WTC11 (cell line): ENCODE measurements at regions not wholly inside any gene's neighbourhood (a gene's known extent, or its start where the extent isn't known, plus 50 kb on each side); places are given as distances from the start of the nearest gene placed in this dataset.

Experiments
- ETV6 ChIP-seq: sonication (generic); formaldehyde crosslinking; IDR thresholded peaks from 2 replicates; pipeline ENCODE4 v1.8.1; 2022; ENCODE audit warnings: mild to moderate bottlenecking, missing genetic modification reagents
- IRF2 ChIP-seq: sonication (generic); formaldehyde crosslinking; IDR thresholded peaks from 2 replicates; pipeline ENCODE4 v1.8.0; 2022; ENCODE audit warnings: low read depth, missing genetic modification reagents, borderline replicate concordance
- MYBL2 ChIP-seq: sonication (generic); formaldehyde crosslinking; IDR thresholded peaks from 2 replicates; pipeline ENCODE4 v1.8.1; 2023; ENCODE audit warnings: mild to moderate bottlenecking, moderate library complexity, missing genetic modification reagents
- TEAD4 ChIP-seq: sonication (generic); formaldehyde crosslinking; IDR thresholded peaks from 2 replicates; pipeline ENCODE4 v1.8.0; 2022; ENCODE audit warnings: mild to moderate bottlenecking, missing genetic modification reagents
- TF ChIP-seq, protein P1 (sequence below): sonication (generic); formaldehyde crosslinking; IDR thresholded peaks from 2 replicates; pipeline ENCODE4 v1.8.1; 2023; ENCODE audit warnings: mild to moderate bottlenecking, missing genetic modification reagents, borderline replicate concordance
- TF ChIP-seq, protein P2 (sequence below): fragments of 200-600 bp; IDR thresholded peaks from 2 replicates; pipeline ENCODE4 v1.8.0; 2022; ENCODE audit warnings: antibody characterized with exemption
- TF ChIP-seq, protein P3 (sequence below): fragments of 250-450 bp; sonication (Bioruptor Pico); IDR thresholded peaks from 2 replicates; pipeline ENCODE4 v2.1.2; 2022; ENCODE audit warnings: mild to moderate bottlenecking, moderate library complexity
- TF ChIP-seq, protein P4 (sequence below): sonication (generic); formaldehyde crosslinking; conservative IDR thresholded peaks from 2 replicates; pipeline ENCODE4 v1.8.1; 2023; ENCODE audit warnings: mild to moderate bottlenecking, low read depth, missing genetic modification reagents, moderate library complexity
- TF ChIP-seq, protein P5 (sequence below): sonication (generic); formaldehyde crosslinking; IDR thresholded peaks from 2 replicates; pipeline ENCODE4 v1.8.1; 2023; ENCODE audit warnings: mild to moderate bottlenecking, missing genetic modification reagents, moderate library complexity

DNA sequence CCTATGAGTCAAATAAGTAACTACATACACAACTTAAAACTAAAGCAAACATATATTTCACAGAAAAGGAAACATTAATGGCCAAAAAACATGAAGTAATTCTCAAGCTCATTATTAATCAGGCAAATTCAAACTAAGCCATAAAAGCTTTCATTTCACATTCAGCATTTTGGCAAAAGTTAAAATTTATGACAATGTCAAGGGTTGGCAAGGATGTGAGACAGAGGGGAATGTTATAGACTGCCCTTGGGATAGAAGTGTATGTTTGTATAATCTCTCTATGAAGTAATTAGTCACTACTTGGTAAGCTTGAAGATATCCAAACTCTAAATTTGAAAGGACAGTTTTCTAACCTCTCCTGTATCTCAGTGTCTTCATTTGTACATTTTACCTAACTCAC is 539.4 kb downstream of the RIT2 start:
- TF ChIP-seq ETV6 (CRISPR knock-in tag) (no peak), MYBL2 (CRISPR knock-in tag) (no peak), TEAD4 (CRISPR knock-in tag) (no peak), IRF2 (no peak)
- TF ChIP-seq, protein P1, sequence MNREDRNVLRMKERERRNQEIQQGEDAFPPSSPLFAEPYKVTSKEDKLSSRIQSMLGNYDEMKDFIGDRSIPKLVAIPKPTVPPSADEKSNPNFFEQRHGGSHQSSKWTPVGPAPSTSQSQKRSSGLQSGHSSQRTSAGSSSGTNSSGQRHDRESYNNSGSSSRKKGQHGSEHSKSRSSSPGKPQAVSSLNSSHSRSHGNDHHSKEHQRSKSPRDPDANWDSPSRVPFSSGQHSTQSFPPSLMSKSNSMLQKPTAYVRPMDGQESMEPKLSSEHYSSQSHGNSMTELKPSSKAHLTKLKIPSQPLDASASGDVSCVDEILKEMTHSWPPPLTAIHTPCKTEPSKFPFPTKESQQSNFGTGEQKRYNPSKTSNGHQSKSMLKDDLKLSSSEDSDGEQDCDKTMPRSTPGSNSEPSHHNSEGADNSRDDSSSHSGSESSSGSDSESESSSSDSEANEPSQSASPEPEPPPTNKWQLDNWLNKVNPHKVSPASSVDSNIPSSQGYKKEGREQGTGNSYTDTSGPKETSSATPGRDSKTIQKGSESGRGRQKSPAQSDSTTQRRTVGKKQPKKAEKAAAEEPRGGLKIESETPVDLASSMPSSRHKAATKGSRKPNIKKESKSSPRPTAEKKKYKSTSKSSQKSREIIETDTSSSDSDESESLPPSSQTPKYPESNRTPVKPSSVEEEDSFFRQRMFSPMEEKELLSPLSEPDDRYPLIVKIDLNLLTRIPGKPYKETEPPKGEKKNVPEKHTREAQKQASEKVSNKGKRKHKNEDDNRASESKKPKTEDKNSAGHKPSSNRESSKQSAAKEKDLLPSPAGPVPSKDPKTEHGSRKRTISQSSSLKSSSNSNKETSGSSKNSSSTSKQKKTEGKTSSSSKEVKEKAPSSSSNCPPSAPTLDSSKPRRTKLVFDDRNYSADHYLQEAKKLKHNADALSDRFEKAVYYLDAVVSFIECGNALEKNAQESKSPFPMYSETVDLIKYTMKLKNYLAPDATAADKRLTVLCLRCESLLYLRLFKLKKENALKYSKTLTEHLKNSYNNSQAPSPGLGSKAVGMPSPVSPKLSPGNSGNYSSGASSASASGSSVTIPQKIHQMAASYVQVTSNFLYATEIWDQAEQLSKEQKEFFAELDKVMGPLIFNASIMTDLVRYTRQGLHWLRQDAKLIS (CRISPR knock-in tag), result no peak
- TF ChIP-seq, protein P2, sequence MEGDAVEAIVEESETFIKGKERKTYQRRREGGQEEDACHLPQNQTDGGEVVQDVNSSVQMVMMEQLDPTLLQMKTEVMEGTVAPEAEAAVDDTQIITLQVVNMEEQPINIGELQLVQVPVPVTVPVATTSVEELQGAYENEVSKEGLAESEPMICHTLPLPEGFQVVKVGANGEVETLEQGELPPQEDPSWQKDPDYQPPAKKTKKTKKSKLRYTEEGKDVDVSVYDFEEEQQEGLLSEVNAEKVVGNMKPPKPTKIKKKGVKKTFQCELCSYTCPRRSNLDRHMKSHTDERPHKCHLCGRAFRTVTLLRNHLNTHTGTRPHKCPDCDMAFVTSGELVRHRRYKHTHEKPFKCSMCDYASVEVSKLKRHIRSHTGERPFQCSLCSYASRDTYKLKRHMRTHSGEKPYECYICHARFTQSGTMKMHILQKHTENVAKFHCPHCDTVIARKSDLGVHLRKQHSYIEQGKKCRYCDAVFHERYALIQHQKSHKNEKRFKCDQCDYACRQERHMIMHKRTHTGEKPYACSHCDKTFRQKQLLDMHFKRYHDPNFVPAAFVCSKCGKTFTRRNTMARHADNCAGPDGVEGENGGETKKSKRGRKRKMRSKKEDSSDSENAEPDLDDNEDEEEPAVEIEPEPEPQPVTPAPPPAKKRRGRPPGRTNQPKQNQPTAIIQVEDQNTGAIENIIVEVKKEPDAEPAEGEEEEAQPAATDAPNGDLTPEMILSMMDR, result no peak
- TF ChIP-seq, protein P3, sequence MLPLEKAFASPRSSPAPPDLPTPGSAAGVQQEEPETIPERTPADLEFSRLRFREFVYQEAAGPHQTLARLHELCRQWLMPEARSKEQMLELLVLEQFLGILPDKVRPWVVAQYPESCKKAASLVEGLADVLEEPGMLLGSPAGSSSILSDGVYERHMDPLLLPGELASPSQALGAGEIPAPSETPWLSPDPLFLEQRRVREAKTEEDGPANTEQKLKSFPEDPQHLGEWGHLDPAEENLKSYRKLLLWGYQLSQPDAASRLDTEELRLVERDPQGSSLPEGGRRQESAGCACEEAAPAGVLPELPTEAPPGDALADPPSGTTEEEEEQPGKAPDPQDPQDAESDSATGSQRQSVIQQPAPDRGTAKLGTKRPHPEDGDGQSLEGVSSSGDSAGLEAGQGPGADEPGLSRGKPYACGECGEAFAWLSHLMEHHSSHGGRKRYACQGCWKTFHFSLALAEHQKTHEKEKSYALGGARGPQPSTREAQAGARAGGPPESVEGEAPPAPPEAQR (CRISPR knock-in tag), result no peak
- TF ChIP-seq, protein P4, sequence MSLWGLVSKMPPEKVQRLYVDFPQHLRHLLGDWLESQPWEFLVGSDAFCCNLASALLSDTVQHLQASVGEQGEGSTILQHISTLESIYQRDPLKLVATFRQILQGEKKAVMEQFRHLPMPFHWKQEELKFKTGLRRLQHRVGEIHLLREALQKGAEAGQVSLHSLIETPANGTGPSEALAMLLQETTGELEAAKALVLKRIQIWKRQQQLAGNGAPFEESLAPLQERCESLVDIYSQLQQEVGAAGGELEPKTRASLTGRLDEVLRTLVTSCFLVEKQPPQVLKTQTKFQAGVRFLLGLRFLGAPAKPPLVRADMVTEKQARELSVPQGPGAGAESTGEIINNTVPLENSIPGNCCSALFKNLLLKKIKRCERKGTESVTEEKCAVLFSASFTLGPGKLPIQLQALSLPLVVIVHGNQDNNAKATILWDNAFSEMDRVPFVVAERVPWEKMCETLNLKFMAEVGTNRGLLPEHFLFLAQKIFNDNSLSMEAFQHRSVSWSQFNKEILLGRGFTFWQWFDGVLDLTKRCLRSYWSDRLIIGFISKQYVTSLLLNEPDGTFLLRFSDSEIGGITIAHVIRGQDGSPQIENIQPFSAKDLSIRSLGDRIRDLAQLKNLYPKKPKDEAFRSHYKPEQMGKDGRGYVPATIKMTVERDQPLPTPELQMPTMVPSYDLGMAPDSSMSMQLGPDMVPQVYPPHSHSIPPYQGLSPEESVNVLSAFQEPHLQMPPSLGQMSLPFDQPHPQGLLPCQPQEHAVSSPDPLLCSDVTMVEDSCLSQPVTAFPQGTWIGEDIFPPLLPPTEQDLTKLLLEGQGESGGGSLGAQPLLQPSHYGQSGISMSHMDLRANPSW (CRISPR knock-in tag), result no peak
- TF ChIP-seq, protein P5, sequence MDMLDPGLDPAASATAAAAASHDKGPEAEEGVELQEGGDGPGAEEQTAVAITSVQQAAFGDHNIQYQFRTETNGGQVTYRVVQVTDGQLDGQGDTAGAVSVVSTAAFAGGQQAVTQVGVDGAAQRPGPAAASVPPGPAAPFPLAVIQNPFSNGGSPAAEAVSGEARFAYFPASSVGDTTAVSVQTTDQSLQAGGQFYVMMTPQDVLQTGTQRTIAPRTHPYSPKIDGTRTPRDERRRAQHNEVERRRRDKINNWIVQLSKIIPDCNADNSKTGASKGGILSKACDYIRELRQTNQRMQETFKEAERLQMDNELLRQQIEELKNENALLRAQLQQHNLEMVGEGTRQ (CRISPR knock-in tag), result no peak
